ENCODE measurements at regions not wholly inside any gene's neighbourhood (a gene's known extent, or its start where the extent isn't known, plus 50 kb on each side); places are given as distances from the start of the nearest gene placed in this dataset.

DNA sequence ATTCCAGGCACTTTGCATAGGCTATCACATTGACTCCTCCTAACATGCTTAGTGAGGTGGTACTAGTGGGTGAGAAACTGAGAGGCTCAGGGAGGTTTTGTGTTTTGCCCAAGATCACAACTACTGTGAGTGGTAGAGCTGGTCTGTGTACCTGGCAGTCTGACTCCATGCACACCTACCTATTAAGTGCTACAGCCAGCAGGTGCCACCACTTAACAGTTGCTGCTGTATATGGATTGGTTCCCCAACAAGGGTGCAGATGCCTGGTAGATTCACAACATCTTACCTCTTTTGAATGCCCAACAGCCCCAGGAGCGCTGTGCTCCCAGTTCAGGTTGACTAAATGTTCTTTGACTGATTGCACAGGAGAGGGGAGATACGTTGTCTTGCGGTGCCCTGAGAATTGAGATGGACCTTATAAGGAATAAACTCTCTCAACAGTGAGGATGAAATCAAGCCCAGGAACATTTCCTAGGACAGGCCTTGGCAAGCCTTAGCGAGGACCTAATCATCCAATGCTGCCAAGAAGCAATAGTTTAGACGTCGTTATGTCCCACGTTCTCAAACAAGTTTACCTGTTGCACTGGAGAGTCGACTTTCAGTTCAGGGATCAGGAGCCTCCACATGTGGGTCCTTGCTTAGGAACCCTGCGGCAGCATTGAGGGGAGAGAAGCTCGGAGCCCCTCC is 78.9 kb upstream of the F3 start:
- Histone ChIP-seq H3K4me3 (ENCODE audit: low read depth, low read length) (no peak overlapping the region), H3K9me3 (ENCODE audit: control insufficient read depth, insufficient read depth, low read depth, low read length) (no peaks in the 10 kb centered on the region), H3K27ac (ENCODE audit: extremely low read depth, low read depth, low read length) (no peak overlapping the region), H3K4me1 (ENCODE audit: control insufficient read depth, insufficient read depth, low read length) (no peaks in the 10 kb centered on the region), H3K36me3 (ENCODE audit: control insufficient read depth in 2 of 2, insufficient read depth in 1 of 2, low read length in 2 of 2) (no peaks in the 10 kb centered on the region)
- ChIA-PET POLR2A (no interaction called here), CTCF (interaction anchor here (0.6 to 0.8 kb wide), 2 partner anchors 17 to 180 kb away, joined by 3 to 5 read pairs; no protein-coding TSS in a partner anchor)
- TF ChIP-seq SCRT1 (tag by site-specific recombination; IDR thresholded peaks at IDR 0.05; ENCODE audit: borderline replicate concordance) (peak; percentile 73), ZNF184 (tag by site-specific recombination; IDR thresholded peaks at IDR 0.05) (no peak), SCRT2 (tag by site-specific recombination; IDR thresholded peaks at IDR 0.05) (peak; percentile 89)

DNA sequence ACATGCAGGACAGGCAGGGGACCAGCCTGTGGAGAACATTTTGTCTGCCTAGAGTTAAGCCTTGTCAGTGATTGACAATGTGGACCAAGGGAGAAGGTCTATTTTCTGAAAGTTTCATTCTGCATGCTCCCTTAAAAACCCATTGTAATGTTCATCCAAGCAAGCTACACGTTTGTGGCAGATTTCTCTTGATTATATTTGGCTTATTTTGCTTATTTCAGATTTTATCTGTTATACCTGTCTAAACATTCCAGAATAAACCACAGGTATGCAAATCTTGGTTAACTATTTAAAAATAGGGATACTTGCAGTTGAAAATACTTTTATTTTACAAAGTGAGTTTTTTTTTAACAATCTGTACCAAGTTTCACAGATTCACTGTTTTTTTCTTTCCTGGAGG is 78.2 kb upstream of the F3 start:
- Histone ChIP-seq H3K9me3 (ENCODE audit: control insufficient read depth, insufficient read depth, low read depth, low read length) (no peaks in the 10 kb centered on the region), H3K27ac (ENCODE audit: extremely low read depth, low read depth, low read length) (no peak overlapping the region), H3K4me3 (ENCODE audit: low read depth, low read length) (no peak overlapping the region), H3K36me3 (ENCODE audit: control insufficient read depth in 2 of 2, insufficient read depth in 1 of 2, low read length in 2 of 2) (no peaks in the 10 kb centered on the region), H3K4me1 (ENCODE audit: control insufficient read depth, insufficient read depth, low read length) (no peaks in the 10 kb centered on the region)
- ChIA-PET POLR2A (no interaction called here), CTCF (interaction anchor here (0.6 to 0.8 kb wide), 2 partner anchors 70 to 180 kb away, joined by 3 read pairs; no protein-coding TSS in a partner anchor)
- no peak for TF ChIP-seq PRDM10 (tag by site-specific recombination; IDR thresholded peaks at IDR 0.05)
- TF ChIP-seq YY2 (tag by site-specific recombination; IDR thresholded peaks at IDR 0.05): no peak
- no peak for TF ChIP-seq EGR2 (tag by site-specific recombination; IDR thresholded peaks at IDR 0.05; ENCODE audit: low read depth)
- TF ChIP-seq ZNF621 (tag by site-specific recombination; IDR thresholded peaks at IDR 0.05): no peak
- no peak for TF ChIP-seq HOXD13 (CRISPR knock-in tag; IDR thresholded peaks at IDR 0.05; ENCODE audit: borderline replicate concordance)
- no peak for TF ChIP-seq ZNF366 (tag by site-specific recombination; conservative IDR thresholded peaks at IDR 0.05)
- TF ChIP-seq ZNF600 (tag by site-specific recombination; IDR thresholded peaks at IDR 0.05): no peak
- no peak for TF ChIP-seq ZNF677 (tag by site-specific recombination; IDR thresholded peaks at IDR 0.05)
- no peak for TF ChIP-seq ZNF704 (tag by site-specific recombination; IDR thresholded peaks at IDR 0.05)
- TF ChIP-seq ZBTB6 (tag by site-specific recombination; IDR thresholded peaks at IDR 0.05): no peak
- TF ChIP-seq MZF1 (tag by site-specific recombination; IDR thresholded peaks at IDR 0.05; ENCODE audit: borderline replicate concordance): no peak
- TF ChIP-seq ZIC2 (tag by site-specific recombination; IDR thresholded peaks at IDR 0.05): no peak
- TF ChIP-seq ZBTB48 (tag by site-specific recombination; IDR thresholded peaks at IDR 0.05): no peak
- TF ChIP-seq SP7 (tag by site-specific recombination; IDR thresholded peaks at IDR 0.05): no peak
